Hepatocyte (in vitro differentiated cells): ENCODE measurements at regions not wholly inside any gene's neighbourhood (a gene's known extent, or its start where the extent isn't known, plus 50 kb on each side); places are given as distances from the start of the nearest gene placed in this dataset.

ENCODE experiments used
- DNase-seq: peaks from one replicate; pipeline ENCODE4 v3.0.0-alpha.2; 2016; ENCODE audit warnings: low spot score
- H2AFZ ChIP-seq: fragments of 200-600 bp; sonication (generic); 2 replicates; pipeline ENCODE4 v1.6.0; 2016; ENCODE audit warnings: antibody characterized with exemption, mild to moderate bottlenecking
- H3K27ac ChIP-seq: fragments of 200-600 bp; sonication (generic); 2 replicates; pipeline ENCODE4 v1.5.1; 2016; ENCODE audit warnings: mild to moderate bottlenecking
- H3K27me3 ChIP-seq: fragments of 200-600 bp; sonication (generic); 2 replicates; pipeline ENCODE4 v1.6.1; 2016
- H3K36me3 ChIP-seq: fragments of 200-600 bp; sonication (generic); replicated peaks from 2 replicates; pipeline ENCODE4 v1.5.1; 2016; ENCODE audit warnings: low read depth; ENCODE audit not compliant: insufficient read depth
- H3K4me1 ChIP-seq: fragments of 200-600 bp; sonication (generic); 2 replicates; pipeline ENCODE4 v1.5.1; 2016; ENCODE audit warnings: mild to moderate bottlenecking, moderate library complexity; ENCODE audit not compliant: insufficient read depth
- H3K4me2 ChIP-seq: fragments of 200-600 bp; sonication (generic); 2 replicates; pipeline ENCODE4 v1.6.0; 2016
- H3K4me3 ChIP-seq: fragments of 200-600 bp; sonication (generic); 2 replicates; pipeline ENCODE4 v1.5.1; 2016; ENCODE audit warnings: mild to moderate bottlenecking
- H3K79me2 ChIP-seq: fragments of 200-600 bp; sonication (generic); 2 replicates; pipeline ENCODE4 v1.6.0; 2017; ENCODE audit warnings: mild to moderate bottlenecking
- H3K9me2 ChIP-seq: fragments of 200-600 bp; sonication (generic); replicated peaks from 2 replicates; pipeline ENCODE4 v1.6.0; 2017; ENCODE audit warnings: mild to moderate bottlenecking; ENCODE audit not compliant: insufficient read depth
- H3K9me3 ChIP-seq: fragments of 200-600 bp; sonication (generic); 2 replicates; pipeline ENCODE4 v1.5.1; 2016; ENCODE audit warnings: low read depth, mild to moderate bottlenecking
- H4K20me1 ChIP-seq: fragments of 200-600 bp; sonication (generic); 2 replicates; pipeline ENCODE4 v1.6.0; 2016; ENCODE audit warnings: mild to moderate bottlenecking; ENCODE audit not compliant: insufficient read depth, poor library complexity, severe bottlenecking
- EZH2 ChIP-seq: fragments of 200-600 bp; sonication (generic); IDR thresholded peaks from 2 replicates; pipeline ENCODE4 v1.6.1; 2016; ENCODE audit warnings: antibody characterized with exemption, mild to moderate bottlenecking, borderline replicate concordance
- EZH2phosphoT487 ChIP-seq: fragments of 200-600 bp; sonication (generic); IDR thresholded peaks from one replicate; pipeline ENCODE4 v1.6.1; 2018; ENCODE audit warnings: antibody characterized with exemption, mild to moderate bottlenecking, low read depth, moderate library complexity; ENCODE audit not compliant: unreplicated experiment, severe bottlenecking
- WGBS: methylation state at CpG from one replicate; pipeline ENCODE4 v1.1.6; 2016; ENCODE audit warnings: low lambda C conversion rate; ENCODE audit errors: missing lambda C conversion rate; 5-methylcytosine and 5-hydroxymethylcytosine counted together
- TF ChIP-seq, protein P1 (sequence below): fragments of 200-600 bp; sonication (generic); IDR thresholded peaks from 2 replicates; pipeline ENCODE4 v1.5.1; 2016; ENCODE audit warnings: antibody characterized with exemption, mild to moderate bottlenecking; ENCODE audit not compliant: poor library complexity

GRCh38 chr10:118818621-118819221 is 64.0 kb upstream of the CACUL1 start:
- TF ChIP-seq EZH2 = no peak
- TF ChIP-seq, protein P1, sequence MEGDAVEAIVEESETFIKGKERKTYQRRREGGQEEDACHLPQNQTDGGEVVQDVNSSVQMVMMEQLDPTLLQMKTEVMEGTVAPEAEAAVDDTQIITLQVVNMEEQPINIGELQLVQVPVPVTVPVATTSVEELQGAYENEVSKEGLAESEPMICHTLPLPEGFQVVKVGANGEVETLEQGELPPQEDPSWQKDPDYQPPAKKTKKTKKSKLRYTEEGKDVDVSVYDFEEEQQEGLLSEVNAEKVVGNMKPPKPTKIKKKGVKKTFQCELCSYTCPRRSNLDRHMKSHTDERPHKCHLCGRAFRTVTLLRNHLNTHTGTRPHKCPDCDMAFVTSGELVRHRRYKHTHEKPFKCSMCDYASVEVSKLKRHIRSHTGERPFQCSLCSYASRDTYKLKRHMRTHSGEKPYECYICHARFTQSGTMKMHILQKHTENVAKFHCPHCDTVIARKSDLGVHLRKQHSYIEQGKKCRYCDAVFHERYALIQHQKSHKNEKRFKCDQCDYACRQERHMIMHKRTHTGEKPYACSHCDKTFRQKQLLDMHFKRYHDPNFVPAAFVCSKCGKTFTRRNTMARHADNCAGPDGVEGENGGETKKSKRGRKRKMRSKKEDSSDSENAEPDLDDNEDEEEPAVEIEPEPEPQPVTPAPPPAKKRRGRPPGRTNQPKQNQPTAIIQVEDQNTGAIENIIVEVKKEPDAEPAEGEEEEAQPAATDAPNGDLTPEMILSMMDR = no peak
- no peak for TF ChIP-seq EZH2phosphoT487
- no peaks in the 10 kb centered on the region for H3K9me2 ChIP-seq
- no peak overlapping the region for H3K4me3 ChIP-seq
- no peak overlapping the region for H2AFZ ChIP-seq
- no peaks in the 10 kb centered on the region for H3K9me3 ChIP-seq
- H4K20me1 ChIP-seq = no peaks in the 10 kb centered on the region
- no peaks in the 10 kb centered on the region for H3K27me3 ChIP-seq
- no peak overlapping the region for H3K27ac ChIP-seq
- H3K36me3 ChIP-seq = no peaks in the 10 kb centered on the region
- H3K4me1 ChIP-seq = no peaks in the 10 kb centered on the region
- DNase-seq = no peak
- WGBS = 88% methylated on average over 17 of the region's 17 CpGs
- no peak overlapping the region for H3K4me2 ChIP-seq
- no peaks in the 10 kb centered on the region for H3K79me2 ChIP-seq

GRCh38 chr10:118820326-118821116 is 65.8 kb upstream of the CACUL1 start:
- no peak overlapping the region for H3K4me2 ChIP-seq
- H3K9me3 ChIP-seq = no peaks in the 10 kb centered on the region
- H3K27ac ChIP-seq = no peak overlapping the region
- H3K9me2 ChIP-seq = no peaks in the 10 kb centered on the region
- TF ChIP-seq EZH2 (no peak), EZH2phosphoT487 (no peak)
- TF ChIP-seq, protein P1 = no peak
- H3K79me2 ChIP-seq = no peaks in the 10 kb centered on the region
- no peaks in the 10 kb centered on the region for H3K36me3 ChIP-seq
- no peaks in the 10 kb centered on the region for H4K20me1 ChIP-seq
- no peak overlapping the region for H2AFZ ChIP-seq
- no peak for DNase-seq
- no peak overlapping the region for H3K4me3 ChIP-seq
- H3K27me3 ChIP-seq = no peaks in the 10 kb centered on the region
- H3K4me1 ChIP-seq = no peaks in the 10 kb centered on the region
- 79% methylated on average over 16 of the region's 16 CpGs for WGBS

GRCh38 chr10:118823256-118823907 is 68.6 kb upstream of the CACUL1 start:
- H3K9me2 ChIP-seq = no peaks in the 10 kb centered on the region
- no peak for DNase-seq
- H3K27me3 ChIP-seq = no peaks in the 10 kb centered on the region
- H3K9me3 ChIP-seq = no peaks in the 10 kb centered on the region
- H3K79me2 ChIP-seq = no peaks in the 10 kb centered on the region
- no peaks in the 10 kb centered on the region for H4K20me1 ChIP-seq
- no peak overlapping the region for H3K4me2 ChIP-seq
- no peak overlapping the region for H2AFZ ChIP-seq
- no peaks in the 10 kb centered on the region for H3K4me1 ChIP-seq
- H3K4me3 ChIP-seq = no peak overlapping the region
- 90% methylated on average over 4 of the region's 4 CpGs for WGBS
- H3K36me3 ChIP-seq = no peaks in the 10 kb centered on the region
- TF ChIP-seq EZH2phosphoT487 (no peak), EZH2 (no peak)
- TF ChIP-seq, protein P1 = no peak
- no peak overlapping the region for H3K27ac ChIP-seq
